ENCODE measurements at regions not wholly inside any gene's neighbourhood (a gene's known extent, or its start where the extent isn't known, plus 50 kb on each side); places are given as distances from the start of the nearest gene placed in this dataset.

DNA sequence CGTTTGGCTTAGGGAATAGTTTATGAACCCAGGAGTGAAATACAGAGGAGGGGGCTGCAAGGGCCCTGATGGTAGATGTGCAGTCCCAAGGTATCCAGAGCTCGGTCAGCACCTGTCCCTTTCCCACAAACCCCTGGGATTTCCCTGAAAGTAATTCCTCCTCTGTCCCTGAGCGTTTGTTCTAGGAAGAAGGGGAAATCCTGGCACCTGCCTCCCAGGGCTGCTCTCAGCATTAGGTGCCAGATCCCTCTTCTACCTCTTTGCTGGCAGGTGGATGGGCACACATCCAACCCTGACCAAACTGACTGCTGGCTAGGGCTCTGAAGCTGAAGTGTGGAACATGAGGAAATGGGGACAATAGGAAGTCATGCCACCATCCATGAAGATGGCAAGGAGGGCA lies 824.0 kb downstream of the SLC4A3 start:
- no peaks in the 10 kb centered on the region for H3K36me3 Mint-ChIP-seq (ENCODE audit: low read depth)
- no peak for DNase-seq (ENCODE audit: low read depth, low spot score)
- TF ChIP-seq, protein P1, sequence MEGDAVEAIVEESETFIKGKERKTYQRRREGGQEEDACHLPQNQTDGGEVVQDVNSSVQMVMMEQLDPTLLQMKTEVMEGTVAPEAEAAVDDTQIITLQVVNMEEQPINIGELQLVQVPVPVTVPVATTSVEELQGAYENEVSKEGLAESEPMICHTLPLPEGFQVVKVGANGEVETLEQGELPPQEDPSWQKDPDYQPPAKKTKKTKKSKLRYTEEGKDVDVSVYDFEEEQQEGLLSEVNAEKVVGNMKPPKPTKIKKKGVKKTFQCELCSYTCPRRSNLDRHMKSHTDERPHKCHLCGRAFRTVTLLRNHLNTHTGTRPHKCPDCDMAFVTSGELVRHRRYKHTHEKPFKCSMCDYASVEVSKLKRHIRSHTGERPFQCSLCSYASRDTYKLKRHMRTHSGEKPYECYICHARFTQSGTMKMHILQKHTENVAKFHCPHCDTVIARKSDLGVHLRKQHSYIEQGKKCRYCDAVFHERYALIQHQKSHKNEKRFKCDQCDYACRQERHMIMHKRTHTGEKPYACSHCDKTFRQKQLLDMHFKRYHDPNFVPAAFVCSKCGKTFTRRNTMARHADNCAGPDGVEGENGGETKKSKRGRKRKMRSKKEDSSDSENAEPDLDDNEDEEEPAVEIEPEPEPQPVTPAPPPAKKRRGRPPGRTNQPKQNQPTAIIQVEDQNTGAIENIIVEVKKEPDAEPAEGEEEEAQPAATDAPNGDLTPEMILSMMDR (conservative IDR thresholded peaks at IDR 0.05) = no peak

DNA sequence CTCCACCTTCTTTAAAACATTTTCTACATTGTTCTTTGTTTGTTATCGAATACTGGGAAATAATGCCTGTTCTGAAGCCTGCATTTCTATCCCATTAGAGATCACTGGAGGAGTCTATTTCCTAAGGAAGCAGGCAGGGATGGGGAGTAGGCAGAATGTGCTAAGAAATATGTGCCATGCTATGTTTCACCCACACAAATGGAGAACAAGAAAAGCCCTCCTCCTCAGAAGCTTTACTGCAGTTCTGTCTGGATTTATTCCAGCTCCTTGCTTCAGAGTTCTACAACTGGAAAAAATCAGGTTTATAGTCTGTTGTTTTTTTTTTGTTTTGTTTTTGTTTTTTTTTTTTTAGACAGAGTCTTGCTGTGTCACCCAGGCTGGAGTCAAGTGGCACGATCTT lies 825.1 kb downstream of the SLC4A3 start:
- TF ChIP-seq, protein P1 (conservative IDR thresholded peaks at IDR 0.05) = no peak
- Mint-ChIP-seq H3K9me3 (no peaks in the 10 kb centered on the region), H3K27me3 (ENCODE audit: low read depth) (peaks cover 8% of the 10 kb centered on the region), H3K36me3 (ENCODE audit: low read depth) (no peaks in the 10 kb centered on the region), H3K27ac (ENCODE audit: unreplicated experiment) (no peak overlapping the region), H3K4me3 (no peak overlapping the region), H3K4me1 (no peaks in the 10 kb centered on the region)
- DNase-seq (ENCODE audit: low read depth, low spot score) = no peak

More for the DNA sequence above, 824.0 kb downstream of the SLC4A3 start:
- no peaks in the 10 kb centered on the region for H3K9me3 Mint-ChIP-seq
- H3K4me1 Mint-ChIP-seq = no peaks in the 10 kb centered on the region
- H3K27me3 Mint-ChIP-seq (ENCODE audit: low read depth) = peaks cover 8% of the 10 kb centered on the region
- no peak overlapping the region for H3K27ac Mint-ChIP-seq (ENCODE audit: unreplicated experiment)
- H3K4me3 Mint-ChIP-seq = no peak overlapping the region

DNA sequence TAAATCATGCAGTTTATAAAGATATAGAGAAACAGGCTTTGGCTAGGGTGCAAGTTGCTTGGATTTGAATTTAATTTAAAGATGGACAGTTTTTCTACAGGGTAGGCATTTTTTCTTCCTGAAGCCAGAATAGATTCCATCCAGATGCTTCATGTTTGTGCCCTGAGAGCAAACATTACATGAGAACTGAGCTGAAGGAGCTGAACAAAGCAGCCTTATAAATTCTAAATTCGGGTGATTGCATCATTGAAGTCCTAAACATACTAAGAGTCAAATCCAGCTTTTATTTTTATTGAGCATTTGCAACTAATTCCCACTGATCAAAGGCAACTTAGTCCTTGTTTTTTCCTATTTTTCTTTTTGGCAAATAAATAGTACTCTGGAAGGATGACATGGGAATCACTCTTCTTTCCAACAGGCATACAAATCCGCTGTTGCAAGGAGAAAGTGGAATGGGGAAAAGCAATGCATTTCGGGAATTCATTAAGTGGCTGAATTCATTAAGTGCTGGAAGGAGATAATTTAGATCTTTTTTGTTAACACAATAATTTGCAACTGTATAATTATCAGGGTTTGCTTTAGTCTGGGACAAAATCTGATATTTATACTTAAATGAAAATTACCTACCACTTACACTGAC lies 828.0 kb downstream of the SLC4A3 start:
- DNase-seq (ENCODE audit: low read depth, low spot score) = no peak
- Mint-ChIP-seq H3K36me3 (ENCODE audit: low read depth) (no peaks in the 10 kb centered on the region), H3K27me3 (ENCODE audit: low read depth) (peaks cover 8% of the 10 kb centered on the region), H3K9me3 (no peaks in the 10 kb centered on the region), H3K27ac (ENCODE audit: unreplicated experiment) (no peak overlapping the region), H3K4me1 (peaks cover 3% of the 10 kb centered on the region), H3K4me3 (no peak overlapping the region)
- TF ChIP-seq, protein P1 (conservative IDR thresholded peaks at IDR 0.05) = no peak

DNA sequence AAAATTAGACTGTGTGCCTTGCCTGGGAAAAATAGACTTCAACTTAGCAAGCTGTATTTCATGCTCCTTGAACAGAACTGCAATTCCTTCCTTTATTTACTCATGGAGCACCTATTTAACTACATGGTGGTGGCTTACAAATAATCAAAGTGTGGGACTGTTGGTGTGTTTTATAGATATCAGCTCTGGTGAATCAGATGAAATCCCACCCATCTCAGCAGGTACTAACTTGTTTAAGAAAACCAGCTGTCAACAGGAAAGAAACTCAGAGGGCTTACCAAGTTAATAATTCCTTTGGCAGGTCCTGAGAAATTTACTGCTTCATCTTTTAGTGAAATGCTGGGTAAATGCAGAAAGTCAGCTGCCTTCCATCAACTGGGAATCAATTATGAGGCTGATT lies 830.6 kb downstream of the SLC4A3 start:
- Mint-ChIP-seq H3K36me3 (ENCODE audit: low read depth) (no peaks in the 10 kb centered on the region), H3K27ac (ENCODE audit: unreplicated experiment) (no peak overlapping the region), H3K9me3 (no peaks in the 10 kb centered on the region), H3K27me3 (ENCODE audit: low read depth) (peaks cover 8% of the 10 kb centered on the region), H3K4me3 (no peak overlapping the region), H3K4me1 (peaks cover 9% of the 10 kb centered on the region)
- TF ChIP-seq, protein P1 (conservative IDR thresholded peaks at IDR 0.05) = no peak
- no peak for DNase-seq (ENCODE audit: low read depth, low spot score)

DNA sequence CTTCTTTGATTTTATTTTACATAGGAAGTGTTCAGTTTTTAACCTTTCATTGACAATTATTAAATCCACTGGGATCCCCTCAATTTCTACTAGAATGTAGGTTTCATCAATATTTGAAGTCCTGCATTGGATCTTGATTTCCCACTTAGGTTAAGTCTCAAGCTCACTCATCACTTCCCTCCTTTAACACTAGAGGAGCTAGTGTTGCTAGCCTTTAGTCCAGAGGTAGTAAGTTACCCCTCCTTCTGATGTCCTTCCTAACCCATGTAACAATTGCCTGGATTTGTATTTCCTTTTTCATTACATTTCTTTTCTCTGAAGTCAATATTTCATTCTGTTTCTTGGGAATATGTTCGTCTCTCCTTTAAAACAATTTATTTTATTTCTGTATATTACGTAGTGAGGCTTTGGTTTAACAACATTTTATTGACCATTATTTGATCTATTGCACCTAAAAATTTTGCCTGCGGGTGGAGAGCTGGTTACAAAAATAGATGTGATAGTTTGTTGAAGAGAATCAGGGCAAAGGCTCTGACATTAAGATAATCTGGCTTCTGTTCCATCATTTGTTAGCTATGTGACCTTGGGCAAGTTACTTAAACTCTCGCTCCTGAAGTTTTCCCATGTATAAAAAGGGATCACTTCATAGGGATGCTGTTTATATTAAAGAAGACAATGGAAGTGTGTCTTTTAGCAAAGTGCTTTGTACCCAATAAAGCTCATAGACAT lies 833.0 kb downstream of the SLC4A3 start:
- H3K27ac Mint-ChIP-seq (ENCODE audit: unreplicated experiment) = no peak overlapping the region
- H3K4me3 Mint-ChIP-seq = no peak overlapping the region
- no peak for DNase-seq (ENCODE audit: low read depth, low spot score)
- TF ChIP-seq, protein P1 (conservative IDR thresholded peaks at IDR 0.05) = peak; percentile 44
- no peaks in the 10 kb centered on the region for H3K9me3 Mint-ChIP-seq
- H3K36me3 Mint-ChIP-seq (ENCODE audit: low read depth) = no peaks in the 10 kb centered on the region
- no peaks in the 10 kb centered on the region for H3K27me3 Mint-ChIP-seq (ENCODE audit: low read depth)
- H3K4me1 Mint-ChIP-seq = peaks cover 9% of the 10 kb centered on the region
